Keratinocyte (primary cell): ENCODE measurements at regions not wholly inside any gene's neighbourhood (a gene's known extent, or its start where the extent isn't known, plus 50 kb on each side); places are given as distances from the start of the nearest gene placed in this dataset.

Experiments used
- EZH2 ChIP-seq: IDR thresholded peaks from one replicate; pipeline ENCODE4 v1.6.1; 2012; ENCODE audit warnings: inconsistent platforms, mild to moderate bottlenecking, low read length, moderate library complexity
- TF ChIP-seq, protein P1 (sequence below), 3 experiments: IDR thresholded peaks in 1 of 3; conservative IDR thresholded peaks in 1 of 3; optimal IDR thresholded peaks in 1 of 3; 2 replicates in 2 of 3; 3 replicates in 1 of 3; pipeline versions ENCODE3 to v1.5.1; 2011; ENCODE audit warnings: low read length in 3 of 3, mild to moderate bottlenecking in 3 of 3, moderate library complexity in 2 of 3, control low read depth in 1 of 3, inconsistent platforms in 1 of 3; ENCODE audit not compliant: insufficient read depth in 2 of 3; ENCODE audit errors: extremely low read depth in 1 of 3

- TF ChIP-seq EZH2: no peak
- TF ChIP-seq, protein P1, sequence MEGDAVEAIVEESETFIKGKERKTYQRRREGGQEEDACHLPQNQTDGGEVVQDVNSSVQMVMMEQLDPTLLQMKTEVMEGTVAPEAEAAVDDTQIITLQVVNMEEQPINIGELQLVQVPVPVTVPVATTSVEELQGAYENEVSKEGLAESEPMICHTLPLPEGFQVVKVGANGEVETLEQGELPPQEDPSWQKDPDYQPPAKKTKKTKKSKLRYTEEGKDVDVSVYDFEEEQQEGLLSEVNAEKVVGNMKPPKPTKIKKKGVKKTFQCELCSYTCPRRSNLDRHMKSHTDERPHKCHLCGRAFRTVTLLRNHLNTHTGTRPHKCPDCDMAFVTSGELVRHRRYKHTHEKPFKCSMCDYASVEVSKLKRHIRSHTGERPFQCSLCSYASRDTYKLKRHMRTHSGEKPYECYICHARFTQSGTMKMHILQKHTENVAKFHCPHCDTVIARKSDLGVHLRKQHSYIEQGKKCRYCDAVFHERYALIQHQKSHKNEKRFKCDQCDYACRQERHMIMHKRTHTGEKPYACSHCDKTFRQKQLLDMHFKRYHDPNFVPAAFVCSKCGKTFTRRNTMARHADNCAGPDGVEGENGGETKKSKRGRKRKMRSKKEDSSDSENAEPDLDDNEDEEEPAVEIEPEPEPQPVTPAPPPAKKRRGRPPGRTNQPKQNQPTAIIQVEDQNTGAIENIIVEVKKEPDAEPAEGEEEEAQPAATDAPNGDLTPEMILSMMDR (optimal IDR thresholded peaks at IDR 0.05 in 1 of 3, IDR thresholded peaks at IDR 0.05 in 1 of 3, conservative IDR thresholded peaks at IDR 0.05 in 1 of 3; ENCODE audit: extremely low read depth in 1 of 3, insufficient read depth in 2 of 3, low read length in 3 of 3): no peak
Observed at GRCh38 chr4:107478327-107478980, 241.6 kb downstream of the PAPSS1 start.
